Pons (tissue), 1 donor: ENCODE measurements at regions not wholly inside any gene's neighbourhood (a gene's known extent, or its start where the extent isn't known, plus 50 kb on each side); places are given as distances from the start of the nearest gene placed in this dataset.
"Not testable (repeated sequence)": the region's sequence is repeated elsewhere in the genome, so short reads cannot be mapped to it uniquely, and the experiment has no call there.

Source experiments
- DNase-seq: peaks from one replicate; pipeline ENCODE4 v3.0.0-alpha.2; 2016; ENCODE audit warnings: low spot score

DNA sequence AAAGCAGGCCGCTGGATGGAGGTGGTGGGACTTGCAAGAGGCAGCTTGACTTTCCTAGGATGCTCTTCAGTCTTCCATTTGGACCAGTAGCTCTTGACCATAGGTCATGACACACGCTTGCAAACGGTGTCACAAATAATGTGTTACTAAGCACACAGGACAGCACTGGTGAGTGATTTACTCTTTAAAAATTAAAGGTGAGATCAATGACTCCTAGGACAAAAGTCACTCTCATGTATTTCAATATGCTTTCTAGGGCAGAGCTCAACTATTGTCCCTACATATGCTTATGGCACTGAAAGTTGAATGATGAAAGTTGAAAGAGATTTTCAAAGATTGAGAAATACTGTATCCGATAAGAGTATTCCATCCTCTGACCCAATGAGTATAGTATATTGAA, 496.7 kb downstream of the EBF1 start:
- DNase-seq, result no peak

DNA sequence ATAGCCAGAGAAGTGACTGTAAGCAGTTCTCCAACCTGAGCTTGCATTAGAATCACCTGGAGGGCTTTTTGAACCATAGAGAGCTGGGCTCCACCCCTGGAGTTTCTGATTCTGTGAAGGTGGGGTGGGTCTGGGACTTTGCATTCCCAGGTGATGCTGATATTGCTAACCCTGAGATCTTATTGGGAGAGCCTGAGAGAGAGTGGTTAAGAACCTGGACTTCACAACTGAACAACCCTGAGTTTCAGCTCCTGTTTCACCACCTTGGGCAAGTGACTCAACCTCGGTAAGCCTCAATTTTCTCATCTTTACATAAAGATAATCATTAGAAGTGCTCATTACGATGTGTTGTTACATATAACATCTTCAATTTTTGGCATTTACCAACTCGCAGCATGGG, 498.6 kb downstream of the EBF1 start:
- DNase-seq, result no peak

DNA sequence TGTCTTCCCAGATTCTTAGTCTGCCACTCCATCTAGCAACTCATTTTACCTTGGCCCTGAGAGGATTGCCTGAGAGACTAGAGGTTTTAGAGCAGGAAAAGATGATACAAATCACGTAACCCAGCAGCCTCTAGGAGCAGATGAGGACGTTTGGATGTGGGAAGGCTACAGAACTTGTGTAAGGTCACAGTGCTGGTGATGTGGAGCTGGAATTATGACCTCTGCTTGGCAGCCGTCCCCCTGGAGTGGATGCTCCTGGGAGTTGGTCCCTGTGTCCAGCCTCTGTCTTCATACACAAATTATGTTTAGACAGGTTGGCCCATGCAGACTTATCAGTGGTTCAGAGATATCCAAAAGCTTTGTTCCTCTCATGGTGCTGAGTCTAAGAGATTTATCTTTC, 499.0 kb downstream of the EBF1 start:
- no peak for DNase-seq

DNA sequence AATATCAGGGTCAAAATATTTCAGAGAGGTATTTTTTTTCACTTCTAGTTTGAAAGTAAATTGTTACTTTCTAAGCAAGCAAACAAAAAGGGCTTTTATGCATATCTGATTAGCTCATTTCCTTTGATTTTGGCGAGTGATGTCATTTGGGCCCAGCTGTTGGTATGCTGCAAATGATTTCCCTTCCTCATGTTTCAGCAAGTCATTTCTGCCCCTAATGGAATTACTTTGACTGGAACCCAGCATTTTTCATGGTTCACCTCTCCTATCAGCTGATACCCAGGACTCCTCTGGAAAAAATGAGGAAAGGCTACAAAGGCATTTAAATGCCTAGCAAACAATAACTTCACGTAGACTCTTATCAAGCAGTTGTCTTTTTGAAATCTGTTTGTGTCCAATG, 500.6 kb downstream of the EBF1 start:
- DNase-seq, result no peak

DNA sequence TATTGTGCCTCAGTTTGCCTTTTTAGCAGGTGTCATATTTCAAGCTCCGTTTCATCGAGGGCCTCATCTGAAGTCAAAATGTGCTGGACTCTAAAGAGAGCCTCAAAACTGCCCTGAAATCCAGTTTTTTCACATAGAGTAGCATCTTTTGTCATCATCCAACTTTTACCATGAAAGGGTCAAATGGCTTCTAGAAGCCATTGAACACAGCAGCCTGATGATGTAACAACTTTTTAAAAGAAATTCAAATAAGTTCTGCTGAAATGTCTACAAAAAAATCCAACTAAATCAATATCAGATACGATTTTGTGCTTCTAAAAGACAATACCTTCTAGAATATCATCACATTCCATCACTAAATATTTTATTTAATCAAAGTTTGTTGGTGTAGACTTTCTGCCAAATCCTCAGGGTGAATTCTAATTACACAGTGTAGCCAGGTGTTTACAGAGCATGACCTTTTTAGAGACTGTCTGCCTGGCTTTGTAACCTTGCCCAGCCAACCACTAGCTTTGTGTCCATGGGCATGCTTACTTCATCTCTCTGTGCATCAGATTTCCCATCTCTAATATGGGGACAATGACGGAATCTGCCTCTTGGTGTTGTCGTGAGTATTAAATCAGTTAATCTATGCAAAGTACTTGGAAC, 505.0 kb downstream of the EBF1 start:
- no peak for DNase-seq

DNA sequence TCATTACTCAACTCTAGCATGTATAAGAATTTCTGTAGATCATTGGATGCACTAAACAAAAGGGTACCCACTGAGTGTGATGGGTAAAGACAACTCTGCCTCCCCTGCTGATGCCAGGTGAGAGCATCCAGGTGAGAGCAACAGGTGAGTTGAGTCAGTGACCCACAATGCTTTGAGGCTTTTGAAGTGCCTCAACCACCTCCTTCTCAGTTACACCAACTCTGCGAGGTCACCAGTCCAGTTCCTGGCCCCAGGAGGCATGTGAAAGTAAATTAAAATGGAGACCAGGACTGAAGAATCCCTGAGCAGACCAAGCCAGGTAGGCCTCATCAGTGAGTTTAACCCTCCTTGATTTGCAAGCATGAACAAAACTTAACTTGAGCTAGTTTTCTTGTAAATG, 505.8 kb downstream of the EBF1 start:
- no peak for DNase-seq

DNA sequence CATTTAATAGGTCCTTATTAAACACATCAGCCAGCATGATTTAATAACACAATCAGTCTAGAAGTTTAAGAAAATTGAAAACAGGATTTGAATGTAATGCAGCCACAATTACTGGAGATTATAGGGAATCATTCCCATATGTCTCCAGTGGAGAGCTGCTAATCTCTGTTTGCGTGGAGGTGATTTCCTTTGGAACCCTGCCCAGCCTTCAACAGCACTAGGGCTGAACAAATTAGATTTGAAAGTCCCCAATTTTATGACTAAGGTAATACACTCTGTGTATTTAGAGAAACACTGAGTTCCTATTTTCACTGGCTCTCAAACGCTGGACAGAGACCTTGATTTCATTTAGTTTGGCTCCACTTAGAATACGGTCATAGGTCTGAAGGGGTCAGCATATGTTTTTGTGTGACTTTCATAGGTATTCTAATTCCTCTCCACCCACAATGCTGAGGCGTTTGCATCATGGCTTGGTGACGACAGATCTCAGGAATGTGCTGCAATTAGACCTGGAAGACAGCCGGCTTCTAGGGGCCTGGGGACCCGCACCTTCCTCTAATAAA, 508.3 kb downstream of the EBF1 start:
- DNase-seq, result no peak

DNA sequence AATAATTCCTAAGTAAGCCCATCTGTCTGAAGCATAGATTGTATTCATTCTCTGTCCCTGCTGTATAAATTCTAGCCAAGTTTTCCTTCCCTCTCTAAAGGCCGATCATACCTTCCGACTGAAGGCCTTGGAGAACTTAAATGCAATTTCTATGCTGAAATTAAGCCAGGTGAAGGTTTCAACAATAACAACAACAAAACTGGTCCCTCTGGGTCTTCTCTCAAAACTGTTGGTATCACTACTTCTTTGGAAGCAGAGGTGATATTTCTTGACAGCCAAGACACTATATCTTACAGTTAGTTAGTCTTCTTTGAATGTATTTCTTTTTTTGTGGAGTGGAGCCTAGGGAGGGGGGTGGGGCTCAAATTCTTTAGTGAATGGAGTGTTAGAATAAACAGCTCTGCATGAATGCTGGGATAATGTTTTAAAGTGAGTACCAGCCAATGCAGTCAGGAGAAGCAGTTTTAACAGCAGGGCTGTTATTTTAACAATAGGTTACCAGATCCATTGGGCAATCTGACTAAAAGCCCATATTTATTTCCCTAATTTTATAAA, 508.9 kb downstream of the EBF1 start:
- DNase-seq, result no peak

DNA sequence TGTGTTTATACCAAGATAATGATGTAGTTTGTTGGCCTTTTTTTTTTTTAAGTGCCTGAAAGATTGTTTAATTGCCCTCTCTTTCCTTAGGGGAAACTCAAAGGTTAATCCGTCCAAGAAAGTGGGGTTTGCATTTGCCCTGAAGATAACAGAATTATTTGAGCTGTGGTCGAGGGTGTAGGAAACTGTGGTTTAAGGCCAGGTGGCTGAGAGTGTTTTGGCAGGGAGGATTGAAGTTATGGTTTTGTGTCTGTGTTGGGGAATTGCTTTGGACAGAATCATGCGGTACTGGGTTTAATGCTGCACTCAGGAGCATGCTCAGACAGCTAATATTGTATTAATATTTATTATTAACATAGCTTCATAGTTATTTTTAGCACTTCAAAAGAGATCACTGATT, 509.8 kb downstream of the EBF1 start:
- DNase-seq, result no peak

DNA sequence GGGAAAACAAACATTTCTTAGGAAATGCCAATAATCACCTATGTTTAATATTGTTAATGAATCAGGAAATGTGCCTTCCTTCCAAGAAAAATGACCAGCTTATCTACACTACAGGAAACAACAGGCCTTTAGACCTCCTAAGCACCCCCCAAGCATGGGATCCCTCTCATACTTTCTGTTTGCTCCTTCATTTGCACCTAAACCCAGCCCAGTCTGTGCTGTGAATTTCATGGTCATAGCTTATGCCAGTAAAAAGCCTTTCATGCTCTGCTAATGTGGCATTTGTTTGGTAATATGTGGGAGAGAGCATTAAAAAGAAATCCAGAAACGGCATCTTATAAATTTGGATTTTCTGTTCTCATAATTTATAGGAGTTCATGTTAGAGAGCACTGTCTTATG, 511.1 kb downstream of the EBF1 start:
- no peak for DNase-seq

DNA sequence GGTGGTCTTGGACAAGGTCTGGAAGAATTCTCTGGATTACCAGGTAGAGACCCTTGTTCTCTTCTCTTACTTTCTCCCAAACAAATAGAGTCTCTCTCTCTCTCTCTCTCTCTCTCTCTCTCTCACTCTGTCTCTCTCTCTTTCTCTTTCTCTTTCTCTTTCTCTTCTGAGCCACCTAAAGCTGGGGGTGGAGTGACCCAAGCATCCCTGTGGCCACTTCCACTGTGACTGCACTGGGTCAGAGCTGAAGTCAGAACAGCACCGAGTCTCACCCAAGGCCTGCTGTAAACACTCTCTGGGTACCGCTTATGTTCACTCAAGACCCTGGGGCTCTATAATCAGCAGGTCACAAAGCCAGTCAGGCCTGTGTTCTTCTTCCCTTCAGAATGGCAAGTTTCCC, 513.7 kb downstream of the EBF1 start:
- no peak for DNase-seq

DNA sequence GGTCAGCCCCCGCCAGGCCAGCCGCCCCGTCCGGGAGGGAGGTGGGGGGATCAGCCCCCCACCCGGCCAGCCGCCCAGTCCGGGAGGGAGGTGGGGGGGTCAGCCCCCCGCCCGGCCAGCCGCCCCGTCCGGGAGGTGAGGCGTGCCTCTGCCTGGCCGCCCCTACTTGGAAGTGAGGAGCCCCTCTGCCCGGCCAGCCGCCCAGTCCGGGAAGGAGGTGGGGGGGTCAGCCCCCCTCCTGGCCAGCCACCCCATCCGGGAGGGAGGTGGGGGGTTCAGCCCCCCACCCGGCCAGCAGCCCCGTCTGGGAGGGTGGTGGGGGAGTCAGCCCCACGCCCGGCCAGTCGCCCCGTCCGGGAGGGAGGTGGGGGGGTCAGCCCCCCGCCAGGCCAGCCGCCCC, 517.0 kb downstream of the EBF1 start:
- DNase-seq, result not testable (repeated sequence)

DNA sequence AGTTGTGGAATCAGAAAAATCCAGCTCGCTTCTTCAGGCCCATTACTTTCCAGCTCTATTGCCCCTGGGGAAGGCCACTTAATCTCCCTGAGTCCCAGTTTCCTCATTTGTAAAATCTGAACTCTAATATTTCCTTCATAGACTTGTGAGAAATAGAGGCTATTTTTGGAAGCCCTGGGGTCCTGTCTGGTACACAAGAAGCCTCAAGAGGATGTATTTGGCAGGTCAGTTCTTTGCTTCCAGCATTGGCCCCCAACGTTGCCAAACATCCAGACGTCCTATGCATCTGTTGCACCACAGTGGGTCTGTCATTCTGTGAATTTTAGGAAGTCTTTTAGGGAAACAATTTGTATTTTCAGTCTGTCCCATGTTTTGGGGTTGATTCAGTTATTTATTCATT, 525.9 kb downstream of the EBF1 start:
- no peak for DNase-seq

DNA sequence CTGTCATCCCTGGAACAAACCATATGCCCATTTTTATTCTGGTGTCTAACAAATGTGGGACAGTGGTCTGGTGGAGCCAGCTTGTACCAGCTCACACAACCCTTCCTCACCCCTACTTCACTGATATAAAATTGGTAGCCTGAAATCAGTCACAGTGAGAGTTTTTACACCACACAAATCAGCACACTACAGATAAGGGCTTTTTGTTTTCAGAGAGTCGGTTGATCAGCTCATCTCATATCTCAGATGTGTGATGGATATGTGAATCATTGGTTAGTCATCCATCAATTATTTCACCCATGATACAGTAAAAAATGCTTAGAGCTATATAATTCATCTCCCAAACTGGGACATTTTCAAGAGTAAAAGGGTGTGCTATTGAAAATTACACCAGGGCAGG, 529.2 kb downstream of the EBF1 start:
- DNase-seq, result no peak

DNA sequence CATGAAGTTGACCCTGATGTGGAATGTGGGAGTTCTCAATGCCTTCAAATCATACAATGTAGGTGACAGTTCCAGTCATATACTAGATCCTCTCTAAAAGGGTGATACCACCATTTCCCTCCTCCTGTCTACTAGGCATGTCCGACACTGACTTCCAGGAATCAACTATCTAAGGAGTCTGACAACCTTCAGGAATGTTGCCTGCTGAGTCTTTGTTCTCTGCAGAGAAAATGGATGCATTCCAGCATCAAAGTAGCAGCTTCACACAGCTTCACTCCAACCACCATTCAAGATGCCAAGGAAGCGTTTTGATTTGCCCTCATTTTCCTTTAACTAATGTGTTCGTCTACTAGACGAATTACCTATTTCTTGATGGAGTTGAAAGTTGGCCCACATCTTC, 530.2 kb downstream of the EBF1 start:
- DNase-seq, result no peak

DNA sequence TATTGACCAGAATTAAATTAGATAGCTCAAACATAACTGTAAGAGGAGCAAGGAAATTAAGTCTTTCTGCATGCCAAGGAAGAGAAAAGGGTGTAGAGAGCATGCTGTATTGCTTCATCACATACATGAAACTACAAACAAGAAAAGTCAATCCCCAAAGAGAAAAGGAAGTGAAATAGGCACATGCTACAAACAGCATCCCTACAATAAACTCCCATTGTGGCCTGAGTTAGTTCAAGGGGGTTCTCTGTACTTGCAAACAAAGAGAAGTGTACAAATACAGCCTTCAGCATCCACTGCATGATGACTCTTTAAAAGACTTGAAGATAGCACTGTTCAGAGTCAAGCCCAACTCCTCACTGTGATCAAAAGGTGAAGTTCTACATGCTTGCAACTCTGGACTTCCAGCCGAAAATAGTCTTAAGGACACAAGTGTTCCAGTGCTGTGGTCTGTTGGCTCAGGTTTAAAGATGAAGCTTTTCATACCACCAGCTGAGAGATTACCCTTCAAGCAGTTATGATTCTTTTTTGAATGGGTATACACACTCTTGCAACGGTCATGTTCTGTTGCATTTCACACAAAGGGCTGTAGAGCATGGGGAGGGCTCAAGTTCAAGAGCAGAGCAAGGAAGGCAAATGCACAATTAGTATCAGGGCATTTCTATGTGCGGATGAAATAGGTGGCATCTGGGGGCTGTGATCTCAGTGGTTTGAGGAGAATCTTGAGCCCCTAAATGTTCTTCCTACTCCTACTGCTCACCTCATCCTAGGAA, 534.5 kb downstream of the EBF1 start:
- no peak for DNase-seq

DNA sequence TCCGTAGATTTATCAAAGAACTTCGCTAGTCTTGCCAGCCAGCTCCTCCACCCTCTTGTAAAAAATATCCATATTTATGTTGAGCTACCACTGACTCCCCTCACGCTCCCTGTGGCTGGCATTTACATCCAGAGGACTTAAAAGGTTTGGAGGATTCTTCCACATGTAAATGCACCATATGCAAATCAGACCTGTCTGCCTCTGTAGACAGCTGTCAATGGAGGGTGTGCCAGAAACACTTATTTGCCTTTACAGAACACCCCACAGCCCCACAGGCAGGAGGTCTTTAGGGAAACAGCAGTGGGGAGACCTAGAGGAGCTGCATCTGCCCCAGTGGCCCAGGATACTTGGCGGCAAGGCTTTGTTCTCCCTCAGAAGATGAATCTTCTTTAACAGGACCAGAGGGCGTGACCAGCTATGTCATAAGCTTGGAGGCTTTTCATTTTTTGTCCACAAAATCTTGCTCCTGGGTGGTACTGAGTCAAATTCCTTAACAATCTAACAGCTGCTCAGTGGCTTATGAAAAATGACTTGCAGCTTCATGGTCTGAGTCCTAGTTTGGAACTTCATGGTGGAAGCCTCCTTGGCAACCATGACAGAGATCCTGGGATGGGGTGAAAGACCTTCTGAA, 535.8 kb downstream of the EBF1 start:
- DNase-seq, result no peak

DNA sequence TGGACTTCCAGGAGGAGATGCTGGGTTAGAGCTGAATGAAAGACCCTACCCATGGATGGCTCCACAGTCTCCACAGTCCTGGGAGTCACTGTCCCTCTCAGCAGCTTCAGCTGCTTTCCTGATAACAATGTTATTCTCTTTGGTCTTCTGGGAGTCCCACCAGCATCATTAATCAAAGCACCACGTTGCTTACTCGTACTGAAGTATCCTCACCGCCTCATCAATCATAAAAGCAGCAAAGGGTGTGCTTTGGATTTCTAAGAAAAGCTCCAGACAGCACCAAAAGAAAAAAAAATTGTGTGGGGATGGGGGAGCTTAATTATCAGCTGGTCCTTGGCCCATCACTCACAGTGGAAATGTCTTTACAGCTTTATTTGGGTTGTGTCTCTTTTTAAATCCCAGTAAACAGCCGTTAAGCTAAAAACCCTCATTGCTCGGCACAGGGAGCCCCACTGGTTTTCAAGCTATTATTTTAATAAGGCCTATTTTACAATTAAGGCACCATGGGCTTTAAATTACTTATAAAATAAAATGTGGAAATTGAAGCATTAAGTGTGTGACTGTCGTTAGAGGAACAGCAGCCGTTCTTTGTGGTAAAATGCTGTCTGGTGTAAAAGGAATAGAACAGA, 538.0 kb downstream of the EBF1 start:
- no peak for DNase-seq

DNA sequence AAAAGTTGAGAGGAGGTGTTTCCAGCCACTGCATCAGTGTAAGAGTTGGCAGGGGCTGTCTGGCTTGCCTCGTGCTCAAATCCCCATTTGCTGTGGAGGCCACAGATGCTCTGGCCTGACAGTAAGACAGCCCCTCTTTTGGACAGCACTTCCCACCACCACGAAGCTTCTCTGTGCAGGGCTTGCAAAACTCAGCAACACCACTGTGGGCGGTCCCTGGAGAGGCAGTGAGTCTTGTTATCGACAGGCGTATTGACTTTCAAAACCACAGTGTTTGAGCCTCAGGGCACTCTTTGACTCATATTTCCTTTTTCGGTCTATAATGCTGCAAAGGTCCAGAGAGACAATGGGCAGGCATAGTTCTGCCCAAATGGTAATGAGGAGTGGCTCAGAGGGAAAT, 539.5 kb downstream of the EBF1 start:
- DNase-seq, result no peak

DNA sequence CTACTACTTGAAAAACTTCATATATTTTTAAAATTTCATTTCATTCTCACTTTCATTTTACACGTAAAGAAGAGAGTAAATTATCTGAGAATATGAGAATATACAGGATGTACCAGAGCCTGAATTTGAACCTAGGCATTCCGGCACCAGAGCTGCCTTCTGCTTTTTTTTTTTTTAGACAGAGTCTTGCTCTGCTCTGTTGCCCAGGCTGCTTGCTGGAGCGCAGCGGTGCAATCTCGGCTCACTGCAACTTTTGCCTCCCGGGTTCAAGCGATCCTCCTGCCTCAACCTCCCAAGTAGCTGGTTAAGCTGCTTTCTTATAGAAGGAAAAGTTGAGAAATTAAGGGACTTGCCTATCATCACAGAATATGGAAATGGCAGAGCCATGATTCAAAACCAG, 540.1 kb downstream of the EBF1 start:
- DNase-seq, result no peak

DNA sequence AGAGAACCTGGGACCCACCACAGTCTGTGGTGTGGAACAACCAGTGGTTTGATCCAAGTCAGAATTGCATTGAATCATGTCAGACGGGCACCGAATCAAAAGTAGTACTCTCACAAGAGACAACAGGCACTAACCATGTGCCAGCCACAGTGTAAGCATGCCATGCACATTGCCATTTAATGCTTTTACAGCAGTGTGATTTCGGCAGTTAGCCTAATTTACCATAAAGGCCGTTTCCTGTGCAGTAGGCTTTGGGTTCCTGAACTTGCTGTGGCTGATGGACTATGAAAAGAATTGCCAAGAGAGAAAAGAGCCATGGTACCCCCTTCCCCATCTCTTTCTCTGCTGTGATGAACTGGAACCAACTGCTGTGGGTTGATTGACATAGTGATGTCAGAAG, 540.6 kb downstream of the EBF1 start:
- DNase-seq, result no peak

DNA sequence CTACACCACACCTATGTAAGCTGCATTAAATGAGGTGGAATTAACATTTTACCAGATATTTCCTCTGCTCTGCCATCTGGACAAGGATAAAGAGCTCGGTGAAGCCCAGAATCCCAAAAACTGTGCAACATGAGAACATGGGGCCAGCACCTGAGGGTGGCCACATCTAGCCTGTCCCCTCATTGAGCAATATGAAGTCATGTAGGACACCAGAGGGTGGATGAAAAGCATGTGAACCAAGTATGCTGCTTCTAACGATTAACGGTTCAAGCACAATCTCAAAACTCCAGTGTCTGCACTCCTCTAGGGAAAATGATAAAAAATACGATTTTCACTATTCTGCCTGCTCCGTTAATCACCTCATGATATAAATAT, 545.8 kb downstream of the EBF1 start:
- no peak for DNase-seq
